ENCODE measurements at regions not wholly inside any gene's neighbourhood (a gene's known extent, or its start where the extent isn't known, plus 50 kb on each side); places are given as distances from the start of the nearest gene placed in this dataset.
A peak's percentile ranks its signal among the peaks of the same experiment; 100 is the strongest.
"Not testable (repeated sequence)": the region's sequence is repeated elsewhere in the genome, so short reads cannot be mapped to it uniquely, and the experiment has no call there.

DNA sequence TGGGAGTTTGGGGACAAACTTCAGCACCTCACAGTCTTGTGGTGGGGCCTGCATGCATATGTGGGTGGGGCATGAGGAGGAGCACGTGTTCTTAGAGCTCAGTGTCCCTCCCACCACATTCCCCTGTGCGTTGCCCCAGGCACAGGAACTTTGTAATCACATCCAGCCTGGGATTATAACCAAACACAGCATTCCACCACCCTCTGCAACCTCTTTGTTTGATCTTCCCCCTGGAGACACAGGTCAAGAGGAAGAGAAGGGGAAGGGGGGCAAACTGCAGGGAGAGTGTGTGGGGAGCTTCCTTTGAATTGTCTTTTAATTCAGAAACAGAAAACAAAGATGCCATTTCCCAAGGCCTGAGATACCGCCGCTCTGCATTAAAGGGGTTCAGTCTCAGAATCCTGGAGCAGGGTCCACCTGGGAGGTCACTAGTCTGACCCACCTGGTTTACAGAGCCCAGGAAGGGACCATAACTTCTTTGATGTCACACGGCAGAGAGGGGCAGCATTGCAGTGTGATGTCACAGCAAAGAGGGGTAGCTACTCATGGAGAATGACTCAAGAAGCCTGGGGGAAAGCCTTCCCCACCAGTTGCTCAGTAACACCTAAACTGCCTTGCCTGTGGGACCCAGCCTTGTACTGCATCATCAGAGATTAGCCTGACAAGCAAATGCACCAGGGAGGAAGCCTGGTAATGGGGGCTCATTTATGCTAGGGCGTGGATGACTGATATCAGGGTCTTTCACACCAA, 106.3 kb upstream of the RNU6-1 start:
- no peak for DNase-seq

- no peak for DNase-seq
These were observed 106.9 kb upstream of the RNU6-1 start for GRCh38 chr15:67946701-67947100.

DNA sequence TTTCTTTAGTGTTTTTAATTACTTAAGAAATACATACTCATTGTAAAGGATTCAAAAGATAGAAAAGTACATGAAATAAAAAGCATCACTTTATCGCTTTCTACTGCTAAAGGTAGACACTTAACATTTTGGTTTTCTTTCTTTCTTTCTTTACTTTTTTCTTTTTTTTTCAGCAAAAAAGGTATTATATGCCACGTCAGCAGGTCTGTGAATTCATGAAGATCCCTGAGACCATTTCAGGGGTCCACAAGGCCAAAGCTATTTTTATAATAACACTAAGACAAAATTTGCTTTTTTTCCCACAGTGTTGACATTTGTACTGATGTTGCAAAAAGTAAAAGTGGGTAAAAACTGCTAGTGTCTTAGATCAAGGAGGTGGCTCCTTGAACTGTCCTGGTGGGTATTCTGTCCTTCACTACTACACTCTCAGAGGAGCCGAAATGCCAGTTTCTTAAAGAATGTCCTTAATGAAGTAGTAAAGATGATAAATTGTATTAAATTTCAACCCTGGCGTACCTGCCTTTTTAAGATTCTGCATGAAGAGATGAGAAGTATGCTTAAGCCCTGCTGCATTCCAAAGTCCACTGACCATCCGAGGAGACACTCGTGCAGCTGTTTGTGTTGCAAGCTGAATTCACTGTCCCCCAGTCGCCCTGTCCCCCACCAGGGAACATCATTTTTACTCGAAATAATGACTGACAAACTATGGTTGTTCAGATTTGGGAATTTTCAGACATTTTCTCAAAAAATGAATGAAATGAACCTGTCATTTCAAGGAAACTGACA, 106.7 kb upstream of the PIAS1 start:
- DNase-seq: no peak

- DNase-seq: no peak
These were observed 105.9 kb upstream of the PIAS1 start for GRCh38 chr15:67948215-67948614.

GRCh38 chr15:67951187-67951586, 102.9 kb upstream of the PIAS1 start:
- DNase-seq: not testable (repeated sequence)

DNA sequence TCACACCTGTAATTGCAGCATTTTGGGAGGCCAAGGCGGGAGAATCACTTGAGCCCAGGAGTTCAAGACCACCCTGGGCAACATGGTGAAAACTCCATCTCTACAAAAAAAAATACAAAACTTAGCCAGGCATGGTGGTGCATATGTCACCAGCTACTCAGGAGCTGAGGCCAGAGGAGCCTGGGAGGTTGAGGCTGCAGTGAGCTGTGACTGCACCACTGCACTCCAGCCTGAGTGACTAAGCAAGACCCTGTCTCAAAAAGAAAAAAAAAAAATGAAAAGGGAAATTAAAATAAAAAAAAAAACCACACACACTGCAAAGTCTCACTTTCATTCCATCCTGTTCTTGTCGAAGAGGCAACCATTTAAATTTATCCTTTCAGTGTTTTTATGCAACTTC, 100.8 kb upstream of the PIAS1 start:
- no peak for DNase-seq

- DNase-seq: no peak
These were observed 98.9 kb upstream of the PIAS1 start for GRCh38 chr15:67955252-67955651.

- no peak for DNase-seq
These were observed 96.5 kb upstream of the PIAS1 start for GRCh38 chr15:67957435-67958132.

GRCh38 chr15:67967871-67968431, 86.2 kb upstream of the PIAS1 start:
- peak; percentile 84 for DNase-seq

- no peak for DNase-seq
These were observed 85.6 kb upstream of the PIAS1 start for GRCh38 chr15:67968564-67968963.

GRCh38 chr15:67968966-67969365, 85.1 kb upstream of the PIAS1 start:
- peak; percentile 52 for DNase-seq

DNA sequence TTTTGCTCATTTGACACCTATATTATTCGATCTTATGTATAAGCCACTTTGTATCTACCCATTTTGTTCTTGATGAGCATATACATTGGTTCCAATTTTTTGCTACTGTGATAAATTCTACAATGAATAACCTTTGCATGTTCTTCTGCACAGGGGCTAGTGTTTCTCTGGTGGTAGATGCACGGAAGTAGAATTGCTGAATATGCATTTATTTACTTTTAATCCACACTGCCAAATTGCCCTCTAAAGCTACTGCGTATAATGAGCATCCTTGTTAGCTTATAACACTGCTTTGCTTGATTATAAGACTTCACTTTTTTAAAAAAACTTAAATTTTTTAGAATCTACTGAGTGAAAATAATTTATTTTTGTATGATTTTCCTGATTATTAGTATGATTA, 84.2 kb upstream of the PIAS1 start:
- DNase-seq: no peak

- DNase-seq: no peak
These were observed 81.7 kb upstream of the PIAS1 start for GRCh38 chr15:67972377-67972776.

DNA sequence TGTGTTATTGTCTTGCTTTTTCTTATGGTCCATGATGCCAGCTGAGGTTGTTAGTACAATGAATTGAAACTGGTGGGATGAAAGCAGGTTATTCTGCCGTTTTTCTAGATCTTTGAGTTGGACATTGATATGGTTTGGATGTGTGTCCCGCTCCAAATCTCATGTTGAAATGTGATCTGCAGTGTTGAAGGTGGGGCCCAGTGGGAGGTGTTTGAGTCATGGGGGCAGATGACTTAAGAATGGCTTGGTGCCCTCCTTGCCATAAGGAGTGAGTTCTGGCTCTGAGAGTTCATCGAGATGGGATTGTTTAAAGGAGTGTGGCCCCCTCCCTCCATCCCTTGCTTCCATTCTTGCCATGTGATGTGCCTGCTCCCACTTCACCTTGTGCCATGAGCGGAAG, 80.3 kb upstream of the PIAS1 start:
- no peak for DNase-seq

- no peak for DNase-seq
These were observed 77.5 kb upstream of the PIAS1 start for GRCh38 chr15:67976506-67977073.

DNA sequence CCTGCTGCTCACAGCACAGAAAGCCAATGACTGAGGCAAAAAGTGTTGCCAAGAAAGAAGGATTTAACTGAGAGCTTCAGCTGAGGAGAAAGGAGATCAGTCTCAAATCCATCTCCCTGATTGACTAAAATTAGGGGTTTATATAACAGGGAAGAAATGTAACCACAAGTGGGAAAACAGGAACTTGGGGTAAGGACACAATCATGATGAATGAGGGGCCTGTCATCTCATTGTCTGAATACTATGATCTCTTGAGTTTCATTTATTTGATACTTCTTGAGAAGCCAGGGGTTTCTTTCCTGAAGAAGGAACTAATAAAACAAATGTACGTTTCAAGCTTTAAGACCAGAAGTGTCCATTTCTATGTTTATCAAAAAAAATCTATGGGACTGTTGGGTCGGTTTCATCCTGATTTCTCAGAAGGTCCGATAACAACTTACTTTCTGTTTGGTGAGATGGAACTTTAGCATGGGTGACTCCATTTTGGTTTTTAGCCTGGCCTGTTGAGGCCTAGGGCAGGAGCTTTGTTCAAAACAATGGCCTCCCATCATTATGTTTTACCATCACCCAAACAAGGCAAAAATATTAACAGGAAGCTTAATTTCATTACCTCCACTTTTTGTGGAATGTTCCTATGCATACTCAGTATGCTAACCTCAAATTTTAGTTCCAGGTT, 76.6 kb upstream of the PIAS1 start:
- no peak for DNase-seq

DNA sequence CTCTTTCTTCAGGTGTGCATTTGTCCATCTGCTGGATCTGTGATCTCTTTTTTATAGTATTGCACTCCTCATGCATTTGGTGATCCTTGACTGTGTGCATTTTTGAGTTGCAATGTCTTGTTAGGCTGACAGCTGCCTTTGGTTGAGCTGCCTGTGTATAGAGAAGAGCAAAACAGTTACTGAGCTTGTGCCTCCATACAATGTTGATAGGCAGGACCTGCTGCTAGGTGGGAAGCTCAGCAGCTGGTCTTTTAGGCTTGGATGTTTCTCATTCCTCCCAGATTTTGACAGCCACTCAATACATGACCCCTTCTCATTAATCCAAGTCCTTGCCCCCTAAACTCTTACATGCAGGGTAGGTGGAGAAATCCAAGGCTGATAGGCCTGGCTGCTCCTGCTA, 74.8 kb upstream of the PIAS1 start:
- DNase-seq: no peak

DNA sequence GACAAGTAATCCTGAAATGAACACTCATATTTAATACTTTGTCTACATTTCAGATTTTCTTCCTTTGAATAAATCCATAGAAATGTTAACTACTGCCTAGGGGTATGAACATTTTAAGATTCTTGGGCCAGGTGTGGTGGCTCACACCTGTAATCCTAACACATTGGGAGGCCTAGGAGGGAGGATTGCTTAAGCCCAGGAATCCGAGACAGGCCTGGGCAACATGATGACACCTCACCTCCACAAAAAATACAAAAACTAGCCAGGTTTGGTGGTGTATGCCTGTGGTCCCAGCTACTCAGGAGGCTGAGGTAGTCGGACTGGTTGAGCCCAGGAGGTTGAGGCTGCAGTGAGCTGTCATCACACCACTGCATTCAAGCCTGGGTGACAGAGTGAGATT, 73.9 kb upstream of the PIAS1 start:
- DNase-seq: no peak

DNA sequence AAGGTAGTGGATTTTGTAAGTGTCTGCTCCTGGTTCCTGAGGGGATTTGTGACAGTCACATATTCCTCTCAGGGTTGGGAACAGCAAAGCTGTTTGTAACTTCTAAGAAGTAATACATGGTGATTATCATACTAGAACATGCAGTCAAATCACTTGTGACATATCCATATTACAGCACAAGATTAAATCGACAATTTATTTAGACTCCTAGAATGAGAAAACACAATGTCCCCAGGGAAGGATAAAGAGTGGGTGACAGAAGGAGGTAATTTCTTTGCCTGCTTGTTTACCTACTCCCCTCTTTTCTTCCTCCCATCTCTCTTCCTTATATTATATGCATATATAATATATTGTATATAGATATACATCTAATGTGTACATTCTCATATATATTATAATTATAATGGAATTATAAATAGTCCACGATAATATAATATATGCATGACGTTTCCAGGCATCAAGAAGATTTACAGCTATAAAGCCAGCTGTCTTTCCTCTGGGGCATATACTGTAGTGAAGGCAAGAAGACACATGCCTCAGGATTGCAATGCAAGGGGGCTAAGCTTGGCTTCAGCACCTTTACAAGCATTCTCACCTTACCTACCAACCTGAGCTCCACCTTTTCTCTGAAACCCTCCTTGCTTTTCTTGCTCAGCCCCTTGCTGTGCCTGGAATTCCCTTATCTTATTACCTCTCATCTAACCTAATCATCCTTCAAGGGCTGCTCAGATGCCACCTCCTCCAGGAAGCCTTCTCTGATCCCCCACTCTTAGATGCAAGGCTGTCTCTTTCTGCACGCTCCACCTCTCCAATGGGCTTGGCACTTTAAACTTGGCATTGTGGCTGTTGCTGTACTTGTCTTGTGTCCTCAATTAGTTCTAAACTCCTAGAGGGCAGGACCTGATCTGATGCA, 73.1 kb upstream of the PIAS1 start:
- peak; percentile 53 for DNase-seq

- DNase-seq: no peak
These were observed 72.3 kb upstream of the PIAS1 start for GRCh38 chr15:67981848-67982247.

GRCh38 chr15:67991706-67992105, 62.4 kb upstream of the PIAS1 start:
- no peak for DNase-seq
